MG63 (cell line): ENCODE measurements at regions not wholly inside any gene's neighbourhood (a gene's known extent, or its start where the extent isn't known, plus 50 kb on each side); places are given as distances from the start of the nearest gene placed in this dataset.
A peak's percentile ranks its signal among the peaks of the same experiment; 100 is the strongest.
"Not testable (repeated sequence)": the region's sequence is repeated elsewhere in the genome, so short reads cannot be mapped to it uniquely, and the experiment has no call there.

Source experiments
- DNase-seq: peaks from one replicate; pipeline ENCODE4 v3.0.0-alpha.2; 2020
- H3K27me3 ChIP-seq: fragments of 250-450 bp; sonication (Bioruptor Pico); 2 replicates; pipeline ENCODE4 v1.5.1; 2020; ENCODE audit warnings: mild to moderate bottlenecking, moderate library complexity
- H3K36me3 ChIP-seq: fragments of 250-450 bp; sonication (Bioruptor Pico); 2 replicates; pipeline ENCODE4 v1.5.1; 2020; ENCODE audit warnings: mild to moderate bottlenecking, moderate library complexity
- H3K4me3 ChIP-seq: fragments of 250-450 bp; sonication (Bioruptor Pico); 2 replicates; pipeline ENCODE4 v1.5.1; 2020; ENCODE audit warnings: mild to moderate bottlenecking, moderate library complexity
- H3K9me3 ChIP-seq: fragments of 250-450 bp; sonication (Bioruptor Pico); 2 replicates; pipeline ENCODE4 v1.5.1; 2020; ENCODE audit warnings: mild to moderate bottlenecking, moderate library complexity

- Histone ChIP-seq H3K4me3 (no peak overlapping the region), H3K36me3 (no peaks in the 10 kb centered on the region), H3K27me3 (no peaks in the 10 kb centered on the region), H3K9me3 (no peaks in the 10 kb centered on the region)
- no peak for DNase-seq
Measured at GRCh38 chr5:124880903-124881697, 134.7 kb upstream of the ZNF608 start.

GRCh38 chr5:124883681-124884080 lies 137.2 kb upstream of the ZNF608 start:
- DNase-seq = no peak
- no peaks in the 10 kb centered on the region for H3K9me3 ChIP-seq
- H3K4me3 ChIP-seq = no peak overlapping the region
- H3K27me3 ChIP-seq = no peaks in the 10 kb centered on the region
- no peaks in the 10 kb centered on the region for H3K36me3 ChIP-seq

GRCh38 chr5:124884114-124884513 lies 137.7 kb upstream of the ZNF608 start:
- H3K36me3 ChIP-seq = no peaks in the 10 kb centered on the region
- H3K4me3 ChIP-seq = no peak overlapping the region
- no peaks in the 10 kb centered on the region for H3K9me3 ChIP-seq
- no peak for DNase-seq
- H3K27me3 ChIP-seq = no peaks in the 10 kb centered on the region

- H3K27me3 ChIP-seq = no peaks in the 10 kb centered on the region
- DNase-seq = no peak
Measured at GRCh38 chr5:124885490-124885889, 139.1 kb upstream of the ZNF608 start.

GRCh38 chr5:124887223-124887622 lies 140.8 kb upstream of the ZNF608 start:
- H3K9me3 ChIP-seq = no peaks in the 10 kb centered on the region
- no peak for DNase-seq
- no peak overlapping the region for H3K4me3 ChIP-seq

More at GRCh38 chr5:124885490-124885889, 139.1 kb upstream of the ZNF608 start:
- Histone ChIP-seq H3K9me3 (no peaks in the 10 kb centered on the region), H3K4me3 (no peak overlapping the region), H3K36me3 (no peaks in the 10 kb centered on the region)

GRCh38 chr5:124888050-124888506 lies 141.6 kb upstream of the ZNF608 start:
- DNase-seq = no peak
- Histone ChIP-seq H3K4me3 (no peak overlapping the region), H3K27me3 (no peaks in the 10 kb centered on the region), H3K9me3 (no peaks in the 10 kb centered on the region), H3K36me3 (no peaks in the 10 kb centered on the region)

More at GRCh38 chr5:124887223-124887622, 140.8 kb upstream of the ZNF608 start:
- H3K27me3 ChIP-seq = no peaks in the 10 kb centered on the region
- no peaks in the 10 kb centered on the region for H3K36me3 ChIP-seq

- Histone ChIP-seq H3K9me3 (no peaks in the 10 kb centered on the region), H3K27me3 (no peaks in the 10 kb centered on the region), H3K36me3 (no peaks in the 10 kb centered on the region), H3K4me3 (no peak overlapping the region)
- DNase-seq = no peak
Measured at GRCh38 chr5:124888622-124889485, 142.4 kb upstream of the ZNF608 start.

- H3K36me3 ChIP-seq = no peaks in the 10 kb centered on the region
- H3K9me3 ChIP-seq = no peaks in the 10 kb centered on the region
- no peak for DNase-seq
- H3K27me3 ChIP-seq = no peaks in the 10 kb centered on the region
- H3K4me3 ChIP-seq = no peak overlapping the region
Measured at GRCh38 chr5:124889486-124889825, 143.0 kb upstream of the ZNF608 start.

GRCh38 chr5:124889850-124890249 lies 143.4 kb upstream of the ZNF608 start:
- Histone ChIP-seq H3K27me3 (no peaks in the 10 kb centered on the region), H3K4me3 (no peak overlapping the region), H3K9me3 (no peaks in the 10 kb centered on the region), H3K36me3 (no peaks in the 10 kb centered on the region)
- no peak for DNase-seq

- not testable (repeated sequence) for H3K36me3 ChIP-seq, H3K27me3 ChIP-seq, H3K4me3 ChIP-seq, DNase-seq, H3K9me3 ChIP-seq
Measured at GRCh38 chr5:124890442-124890841, 144.0 kb upstream of the ZNF608 start.

GRCh38 chr5:124891179-124891578 lies 144.7 kb upstream of the ZNF608 start:
- H3K9me3 ChIP-seq = no peaks in the 10 kb centered on the region
- DNase-seq = no peak
- no peaks in the 10 kb centered on the region for H3K36me3 ChIP-seq
- no peak overlapping the region for H3K4me3 ChIP-seq
- no peaks in the 10 kb centered on the region for H3K27me3 ChIP-seq

GRCh38 chr5:124892185-124892848 lies 145.9 kb upstream of the ZNF608 start:
- H3K36me3 ChIP-seq = no peaks in the 10 kb centered on the region
- no peak overlapping the region for H3K4me3 ChIP-seq
- DNase-seq = no peak
- H3K27me3 ChIP-seq = no peaks in the 10 kb centered on the region
- no peaks in the 10 kb centered on the region for H3K9me3 ChIP-seq

GRCh38 chr5:124894541-124894940 lies 148.1 kb upstream of the ZNF608 start:
- H3K9me3 ChIP-seq = no peaks in the 10 kb centered on the region
- H3K36me3 ChIP-seq = no peaks in the 10 kb centered on the region
- DNase-seq = no peak
- no peaks in the 10 kb centered on the region for H3K27me3 ChIP-seq
- no peak overlapping the region for H3K4me3 ChIP-seq

- H3K9me3 ChIP-seq = no peaks in the 10 kb centered on the region
- no peak overlapping the region for H3K4me3 ChIP-seq
- H3K36me3 ChIP-seq = no peaks in the 10 kb centered on the region
- no peak for DNase-seq
- H3K27me3 ChIP-seq = no peaks in the 10 kb centered on the region
Measured at GRCh38 chr5:124895236-124895635, 148.8 kb upstream of the ZNF608 start.

GRCh38 chr5:124901081-124901480 lies 154.6 kb upstream of the ZNF608 start:
- no peaks in the 10 kb centered on the region for H3K36me3 ChIP-seq
- no peaks in the 10 kb centered on the region for H3K9me3 ChIP-seq
- no peak for DNase-seq
- no peaks in the 10 kb centered on the region for H3K27me3 ChIP-seq
- H3K4me3 ChIP-seq = no peak overlapping the region

- Histone ChIP-seq H3K9me3 (no peaks in the 10 kb centered on the region), H3K36me3 (no peaks in the 10 kb centered on the region), H3K4me3 (no peak overlapping the region), H3K27me3 (no peaks in the 10 kb centered on the region)
- DNase-seq = peak; percentile 45
Measured at GRCh38 chr5:124902097-124902821, 155.8 kb upstream of the ZNF608 start.
